ENCODE measurements at regions not wholly inside any gene's neighbourhood (a gene's known extent, or its start where the extent isn't known, plus 50 kb on each side); places are given as distances from the start of the nearest gene placed in this dataset.

DNA sequence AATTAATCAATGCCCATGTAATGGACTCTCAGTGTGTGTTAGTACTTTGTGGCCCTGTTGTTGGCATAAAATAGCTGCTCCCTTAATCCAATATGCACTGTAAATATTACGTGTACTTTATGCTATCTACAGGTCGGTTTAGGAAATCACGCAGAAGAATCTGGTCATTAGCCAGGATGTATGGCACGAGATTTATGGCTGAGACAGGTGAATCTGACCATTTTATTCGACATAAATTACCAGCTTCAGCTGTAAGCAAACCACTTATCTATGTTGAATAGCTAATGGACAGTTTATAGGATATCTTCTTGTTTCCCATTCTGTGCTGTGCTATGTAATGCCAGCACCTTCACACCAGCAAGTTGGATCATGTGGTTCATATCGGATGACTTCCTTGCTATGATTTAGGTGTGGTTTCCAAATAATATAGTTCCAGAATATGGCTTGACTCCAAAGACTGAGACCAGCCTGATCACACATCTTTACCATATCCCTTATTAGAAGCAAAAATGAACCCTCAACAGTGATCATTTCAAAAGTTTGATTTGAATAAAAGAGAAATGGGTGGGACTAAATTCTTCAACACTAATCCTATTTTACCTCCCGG is 301.4 kb downstream of the AHR start:
- Histone ChIP-seq H3K9me3 (ENCODE audit: insufficient read depth, low read depth, low read length) (no peaks in the 10 kb centered on the region), H3K27me3 (ENCODE audit: insufficient read depth, low read length, poor library complexity, severe bottlenecking) (peaks cover 9% of the 10 kb centered on the region), H2AFZ (ENCODE audit: low read length) (no peak overlapping the region), H3K36me3 (ENCODE audit: insufficient read depth, low read length) (no peaks in the 10 kb centered on the region), H3K4me1 (ENCODE audit: insufficient read depth, low read length, poor library complexity, severe bottlenecking) (no peaks in the 10 kb centered on the region), H3K4me2 (ENCODE audit: low read depth, low read length, poor library complexity, severe bottlenecking) (no peak overlapping the region), H3K9me2 (replicated peaks; ENCODE audit: low read depth, low read length) (no peaks in the 10 kb centered on the region), H3K79me2 (ENCODE audit: insufficient read depth, low read length) (no peaks in the 10 kb centered on the region), H3K9ac (ENCODE audit: low read depth, low read length, poor library complexity, severe bottlenecking) (no peak overlapping the region), H3K4me3 (ENCODE audit: low read length, poor library complexity, severe bottlenecking) (no peak overlapping the region), H4K20me1 (ENCODE audit: insufficient read depth, low read length, poor library complexity, severe bottlenecking) (no peaks in the 10 kb centered on the region), H3F3A (ENCODE audit: low read depth) (no peaks in the 10 kb centered on the region)
- TF ChIP-seq, protein P1, sequence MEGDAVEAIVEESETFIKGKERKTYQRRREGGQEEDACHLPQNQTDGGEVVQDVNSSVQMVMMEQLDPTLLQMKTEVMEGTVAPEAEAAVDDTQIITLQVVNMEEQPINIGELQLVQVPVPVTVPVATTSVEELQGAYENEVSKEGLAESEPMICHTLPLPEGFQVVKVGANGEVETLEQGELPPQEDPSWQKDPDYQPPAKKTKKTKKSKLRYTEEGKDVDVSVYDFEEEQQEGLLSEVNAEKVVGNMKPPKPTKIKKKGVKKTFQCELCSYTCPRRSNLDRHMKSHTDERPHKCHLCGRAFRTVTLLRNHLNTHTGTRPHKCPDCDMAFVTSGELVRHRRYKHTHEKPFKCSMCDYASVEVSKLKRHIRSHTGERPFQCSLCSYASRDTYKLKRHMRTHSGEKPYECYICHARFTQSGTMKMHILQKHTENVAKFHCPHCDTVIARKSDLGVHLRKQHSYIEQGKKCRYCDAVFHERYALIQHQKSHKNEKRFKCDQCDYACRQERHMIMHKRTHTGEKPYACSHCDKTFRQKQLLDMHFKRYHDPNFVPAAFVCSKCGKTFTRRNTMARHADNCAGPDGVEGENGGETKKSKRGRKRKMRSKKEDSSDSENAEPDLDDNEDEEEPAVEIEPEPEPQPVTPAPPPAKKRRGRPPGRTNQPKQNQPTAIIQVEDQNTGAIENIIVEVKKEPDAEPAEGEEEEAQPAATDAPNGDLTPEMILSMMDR (conservative IDR thresholded peaks at IDR 0.05; ENCODE audit: low read length), result no peak
- TF ChIP-seq EZH2phosphoT487 (IDR thresholded peaks at IDR 0.05; ENCODE audit: borderline replicate concordance), result no peak

DNA sequence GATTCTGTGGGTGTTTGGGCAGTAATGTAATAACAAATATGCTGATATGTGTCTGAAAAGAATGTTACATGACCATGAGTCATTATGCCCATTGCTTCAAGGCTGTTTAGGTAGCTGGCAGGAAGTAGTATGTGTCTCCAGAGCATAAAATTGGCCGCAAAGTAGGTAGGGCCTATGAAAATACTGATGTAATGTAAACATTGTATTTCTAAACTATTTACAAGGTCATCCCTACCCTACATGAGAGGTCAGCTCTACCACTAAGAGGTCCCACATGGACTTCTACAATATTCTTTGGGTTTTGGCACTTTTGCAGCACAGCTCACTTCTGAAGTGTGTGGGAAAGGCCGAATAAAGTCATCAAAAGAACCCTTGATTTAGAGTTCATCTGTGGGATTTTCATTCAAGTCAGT is 301.9 kb downstream of the AHR start:
- no peaks in the 10 kb centered on the region for H4K20me1 ChIP-seq (ENCODE audit: insufficient read depth, low read length, poor library complexity, severe bottlenecking)
- no peak overlapping the region for H3K4me2 ChIP-seq (ENCODE audit: low read depth, low read length, poor library complexity, severe bottlenecking)
- H3K27me3 ChIP-seq (ENCODE audit: insufficient read depth, low read length, poor library complexity, severe bottlenecking), result peaks cover 12% of the 10 kb centered on the region
- H3K9me3 ChIP-seq (ENCODE audit: insufficient read depth, low read depth, low read length), result no peaks in the 10 kb centered on the region
- no peaks in the 10 kb centered on the region for H3K9me2 ChIP-seq (replicated peaks; ENCODE audit: low read depth, low read length)
- no peaks in the 10 kb centered on the region for H3K79me2 ChIP-seq (ENCODE audit: insufficient read depth, low read length)
- H2AFZ ChIP-seq (ENCODE audit: low read length), result no peak overlapping the region
- H3F3A ChIP-seq (ENCODE audit: low read depth), result no peaks in the 10 kb centered on the region
- H3K4me3 ChIP-seq (ENCODE audit: low read length, poor library complexity, severe bottlenecking), result no peak overlapping the region
- no peaks in the 10 kb centered on the region for H3K36me3 ChIP-seq (ENCODE audit: insufficient read depth, low read length)
- H3K4me1 ChIP-seq (ENCODE audit: insufficient read depth, low read length, poor library complexity, severe bottlenecking), result no peaks in the 10 kb centered on the region
- H3K9ac ChIP-seq (ENCODE audit: low read depth, low read length, poor library complexity, severe bottlenecking), result no peak overlapping the region
- TF ChIP-seq, protein P1 (conservative IDR thresholded peaks at IDR 0.05; ENCODE audit: low read length), result no peak
- TF ChIP-seq EZH2phosphoT487 (IDR thresholded peaks at IDR 0.05; ENCODE audit: borderline replicate concordance), result no peak

DNA sequence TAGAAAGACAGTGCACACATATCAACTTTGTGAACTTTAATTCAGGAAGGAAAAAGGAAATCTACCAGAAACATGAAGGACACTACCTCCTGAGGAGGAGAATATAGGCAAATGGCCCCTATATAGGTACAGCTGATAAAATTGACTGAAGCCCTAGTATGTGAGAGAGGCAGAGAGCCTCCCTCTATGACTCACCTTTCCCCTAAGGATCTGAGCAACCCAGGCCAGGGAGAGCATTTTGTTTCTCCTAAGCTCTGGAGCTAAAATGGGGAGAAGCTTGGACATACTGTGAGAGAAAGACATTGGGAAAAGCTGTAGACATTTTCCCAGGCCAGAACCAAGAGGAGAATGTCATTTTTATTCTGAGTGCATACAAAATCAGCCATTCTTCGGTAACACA is 303.5 kb downstream of the AHR start:
- no peak overlapping the region for H2AFZ ChIP-seq (ENCODE audit: low read length)
- no peaks in the 10 kb centered on the region for H3K79me2 ChIP-seq (ENCODE audit: insufficient read depth, low read length)
- no peaks in the 10 kb centered on the region for H3K4me1 ChIP-seq (ENCODE audit: insufficient read depth, low read length, poor library complexity, severe bottlenecking)
- no peak for TF ChIP-seq EZH2phosphoT487 (IDR thresholded peaks at IDR 0.05; ENCODE audit: borderline replicate concordance)
- TF ChIP-seq, protein P1 (conservative IDR thresholded peaks at IDR 0.05; ENCODE audit: low read length), result no peak
- H3K27me3 ChIP-seq (ENCODE audit: insufficient read depth, low read length, poor library complexity, severe bottlenecking), result peaks cover 18% of the 10 kb centered on the region
- H3K9ac ChIP-seq (ENCODE audit: low read depth, low read length, poor library complexity, severe bottlenecking), result no peak overlapping the region
- no peaks in the 10 kb centered on the region for H4K20me1 ChIP-seq (ENCODE audit: insufficient read depth, low read length, poor library complexity, severe bottlenecking)
- H3K9me2 ChIP-seq (replicated peaks; ENCODE audit: low read depth, low read length), result no peaks in the 10 kb centered on the region
- no peak overlapping the region for H3K4me3 ChIP-seq (ENCODE audit: low read length, poor library complexity, severe bottlenecking)
- no peak overlapping the region for H3K4me2 ChIP-seq (ENCODE audit: low read depth, low read length, poor library complexity, severe bottlenecking)
- no peaks in the 10 kb centered on the region for H3K9me3 ChIP-seq (ENCODE audit: insufficient read depth, low read depth, low read length)
- no peaks in the 10 kb centered on the region for H3K36me3 ChIP-seq (ENCODE audit: insufficient read depth, low read length)
- H3F3A ChIP-seq (ENCODE audit: low read depth), result no peaks in the 10 kb centered on the region

All from Loucy (cell line).